Smooth muscle cell (in vitro differentiated cells): ENCODE measurements at regions not wholly inside any gene's neighbourhood (a gene's known extent, or its start where the extent isn't known, plus 50 kb on each side); places are given as distances from the start of the nearest gene placed in this dataset. TPM values are rescaled to one million over a fixed set of nuclear protein-coding genes. Genes with fewer than 3 reads are reported as not detected.

Source experiments
- DNase-seq: peaks from one replicate; lab custom pipeline; 2025; ENCODE audit not compliant: unreplicated experiment; lab: John Stamatoyannopoulos, UW
- H2AFZ ChIP-seq: fragments of 200-600 bp; sonication (generic); 2 replicates; pipeline ENCODE4 v1.6.0; 2016; ENCODE audit warnings: antibody characterized with exemption, low read depth, mild to moderate bottlenecking
- H3F3A ChIP-seq: fragments of 200-600 bp; sonication (generic); 2 replicates; pipeline ENCODE4 v1.6.0; 2017; ENCODE audit warnings: antibody characterized with exemption, low read depth
- H3K27ac ChIP-seq: fragments of 200-600 bp; sonication (generic); 2 replicates; pipeline ENCODE4 v1.5.1; 2016; ENCODE audit warnings: low read depth, mild to moderate bottlenecking
- H3K27me3 ChIP-seq: fragments of 200-600 bp; sonication (generic); 2 replicates; pipeline ENCODE4 v1.6.1; 2016; ENCODE audit warnings: low read depth, mild to moderate bottlenecking
- H3K36me3 ChIP-seq: fragments of 200-600 bp; sonication (generic); 2 replicates; pipeline ENCODE4 v1.5.1; 2016; ENCODE audit warnings: low read depth
- H3K4me1 ChIP-seq: fragments of 200-600 bp; sonication (generic); 2 replicates; pipeline ENCODE4 v1.5.1; 2016; ENCODE audit warnings: low read depth
- H3K4me2 ChIP-seq: fragments of 200-600 bp; sonication (generic); 2 replicates; pipeline ENCODE4 v1.6.0; 2016; ENCODE audit warnings: mild to moderate bottlenecking
- H3K4me3 ChIP-seq: fragments of 200-600 bp; sonication (generic); 2 replicates; pipeline ENCODE4 v1.5.1; 2016; ENCODE audit warnings: mild to moderate bottlenecking
- H3K79me2 ChIP-seq: fragments of 200-600 bp; sonication (generic); 2 replicates; pipeline ENCODE4 v1.6.0; 2016; ENCODE audit warnings: low read depth, mild to moderate bottlenecking
- H3K9ac ChIP-seq: fragments of 200-600 bp; sonication (generic); 2 replicates; pipeline ENCODE4 v1.6.0; 2016; ENCODE audit warnings: low read depth
- H3K9me3 ChIP-seq: fragments of 200-600 bp; sonication (generic); replicated peaks from 2 replicates; pipeline ENCODE4 v1.5.1; 2016; ENCODE audit warnings: low read depth
- H4K20me1 ChIP-seq: fragments of 200-600 bp; sonication (generic); 2 replicates; pipeline ENCODE4 v1.6.0; 2016; ENCODE audit warnings: low read depth
- CTCF ChIP-seq: fragments of 200-600 bp; sonication (generic); IDR thresholded peaks from 2 replicates; pipeline ENCODE4 v1.5.1; 2017; ENCODE audit warnings: borderline replicate concordance, mild to moderate bottlenecking, antibody characterized with exemption; ENCODE audit not compliant: insufficient read depth, poor library complexity, severe bottlenecking
- WGBS: methylation state at CpG from one replicate; pipeline ENCODE4 v1.1.7; 2016; ENCODE audit warnings: low lambda C conversion rate; 5-methylcytosine and 5-hydroxymethylcytosine counted together
- small RNA-seq: library from RNA; depleted of rRNA; stranded (forward); fragments of <200 nt; gene quantifications from one replicate; pipeline ENCODE3, GENCODE V24; 2014

- no peak for TF ChIP-seq CTCF
- 93% methylated on average over 3 of the region's 3 CpGs for WGBS
Observed at GRCh38 chr4:92252846-92253245, 50.9 kb upstream of the GRID2 start.

GRCh38 chr4:92253550-92253949, 50.2 kb upstream of the GRID2 start:
- no peaks in the 10 kb centered on the region for H3K27me3 ChIP-seq
- H3F3A ChIP-seq = no peaks in the 10 kb centered on the region
- H3K4me2 ChIP-seq = no peak overlapping the region
- H3K9ac ChIP-seq = no peak overlapping the region
- no peaks in the 10 kb centered on the region for H3K36me3 ChIP-seq
- no peaks in the 10 kb centered on the region for H3K79me2 ChIP-seq
- 95% methylated on average over 1 of the region's 1 CpG for WGBS
- H3K4me3 ChIP-seq = no peak overlapping the region
- H4K20me1 ChIP-seq = no peaks in the 10 kb centered on the region
- no peak overlapping the region for H2AFZ ChIP-seq
- no peaks in the 10 kb centered on the region for H3K9me3 ChIP-seq
- no peak for DNase-seq
- TF ChIP-seq CTCF = no peak
- H3K4me1 ChIP-seq = no peaks in the 10 kb centered on the region
- H3K27ac ChIP-seq = no peak overlapping the region

More at GRCh38 chr4:92252846-92253245, 50.9 kb upstream of the GRID2 start:
- H3K27ac ChIP-seq = no peak overlapping the region
- no peaks in the 10 kb centered on the region for H3K36me3 ChIP-seq
- no peaks in the 10 kb centered on the region for H3K27me3 ChIP-seq
- no peaks in the 10 kb centered on the region for H3K4me1 ChIP-seq
- H3K79me2 ChIP-seq = no peaks in the 10 kb centered on the region
- no peak overlapping the region for H3K9ac ChIP-seq
- no peak overlapping the region for H3K4me2 ChIP-seq
- no peak for DNase-seq
- H3F3A ChIP-seq = no peaks in the 10 kb centered on the region
- no peaks in the 10 kb centered on the region for H3K9me3 ChIP-seq
- no peak overlapping the region for H2AFZ ChIP-seq
- no peak overlapping the region for H3K4me3 ChIP-seq
- no peaks in the 10 kb centered on the region for H4K20me1 ChIP-seq

Small RNA genes in the stretch of these regions (small RNA-seq; reads per million reads assigned to genes)
- gene KRT19P6 = not detected
